HEK293T (cell line): ENCODE measurements at regions not wholly inside any gene's neighbourhood (a gene's known extent, or its start where the extent isn't known, plus 50 kb on each side); places are given as distances from the start of the nearest gene placed in this dataset.
"Not testable (repeated sequence)": the region's sequence is repeated elsewhere in the genome, so short reads cannot be mapped to it uniquely, and the experiment has no call there.

Experiments used
- CTCF ChIA-PET: fragments of 350-600 bp; formaldehyde crosslinking; extraction: SDS; loops from one replicate; lab custom pipeline; 2021; ENCODE audit warnings: antibody characterized with exemption, inconsistent platforms; lab: Yijun Ruan, JAX
- POLR2A ChIA-PET: fragments of 350-600 bp; formaldehyde crosslinking; extraction: SDS; loops from one replicate; lab custom pipeline; 2020; ENCODE audit warnings: antibody characterized with exemption, inconsistent platforms; lab: Yijun Ruan, JAX
- DNase-seq: peaks from one replicate; pipeline ENCODE4 v3.0.0; 2012; ENCODE audit warnings: mixed read lengths; ENCODE audit errors: extremely low spot score
- ARNT ChIP-seq: fragments of 450-650 bp; IDR thresholded peaks from 2 replicates; pipeline ENCODE4 v1.6.1; 2017; ENCODE audit warnings: mild to moderate bottlenecking
- BHLHE40 ChIP-seq: fragments of 450-650 bp; IDR thresholded peaks from 2 replicates; pipeline ENCODE4 v1.6.1; 2016; ENCODE audit warnings: mild to moderate bottlenecking, moderate library complexity, borderline replicate concordance
- CTBP1 ChIP-seq: fragments of 450-650 bp; IDR thresholded peaks from 2 replicates; pipeline ENCODE4 v1.6.1; 2016; ENCODE audit warnings: borderline replicate concordance
- ELF4 ChIP-seq: fragments of 450-650 bp; IDR thresholded peaks from 2 replicates; pipeline ENCODE4 v1.6.1; 2017; ENCODE audit warnings: antibody characterized with exemption
- FOXA1 ChIP-seq: fragments of 450-650 bp; IDR thresholded peaks from 2 replicates; pipeline ENCODE4 v1.6.1; 2016; ENCODE audit warnings: mild to moderate bottlenecking
- FOXK2 ChIP-seq: fragments of 450-650 bp; IDR thresholded peaks from 2 replicates; pipeline ENCODE4 v1.6.1; 2016; ENCODE audit warnings: mild to moderate bottlenecking
- FOXM1 ChIP-seq: fragments of 450-650 bp; IDR thresholded peaks from 2 replicates; pipeline ENCODE4 v1.6.1; 2017; ENCODE audit warnings: mild to moderate bottlenecking, borderline replicate concordance
- HDGF ChIP-seq: fragments of 450-650 bp; IDR thresholded peaks from 2 replicates; pipeline ENCODE4 v1.6.1; 2017; ENCODE audit warnings: antibody characterized with exemption, borderline replicate concordance
- L3MBTL2 ChIP-seq: fragments of 450-650 bp; conservative IDR thresholded peaks from 2 replicates; pipeline ENCODE4 v1.6.1; 2016; ENCODE audit warnings: mild to moderate bottlenecking
- LEF1 ChIP-seq: fragments of 450-650 bp; IDR thresholded peaks from 2 replicates; pipeline ENCODE4 v1.6.1; 2017; ENCODE audit warnings: mild to moderate bottlenecking, borderline replicate concordance
- NFRKB ChIP-seq: fragments of 450-650 bp; IDR thresholded peaks from 2 replicates; pipeline ENCODE4 v1.6.1; 2016; ENCODE audit warnings: mild to moderate bottlenecking, moderate library complexity
- SP1 ChIP-seq: fragments of 450-650 bp; IDR thresholded peaks from 2 replicates; pipeline ENCODE4 v1.6.1; 2017
- SUZ12 ChIP-seq: fragments of 450-650 bp; IDR thresholded peaks from 2 replicates; pipeline ENCODE4 v1.6.1; 2016; ENCODE audit warnings: mild to moderate bottlenecking
- TARDBP ChIP-seq: fragments of 450-650 bp; IDR thresholded peaks from 2 replicates; pipeline ENCODE4 v1.6.1; 2016
- ZNF384 ChIP-seq: fragments of 450-650 bp; IDR thresholded peaks from 2 replicates; pipeline ENCODE4 v1.6.1; 2016
- TF ChIP-seq, protein P1 (sequence below): fragments of 450-650 bp; IDR thresholded peaks from 2 replicates; pipeline ENCODE4 v1.6.1; 2016

- CTCF ChIA-PET: interaction anchor here (1.2 kb wide), 1 partner anchor 15 kb away, joined by 4 read pairs; no protein-coding TSS in a partner anchor
- TF ChIP-seq FOXK2: no peak
- TF ChIP-seq BHLHE40: no peak
- TF ChIP-seq FOXA1: no peak
- no peak for TF ChIP-seq LEF1
- TF ChIP-seq SUZ12: no peak
- TF ChIP-seq CTBP1: no peak
- TF ChIP-seq, protein P1, sequence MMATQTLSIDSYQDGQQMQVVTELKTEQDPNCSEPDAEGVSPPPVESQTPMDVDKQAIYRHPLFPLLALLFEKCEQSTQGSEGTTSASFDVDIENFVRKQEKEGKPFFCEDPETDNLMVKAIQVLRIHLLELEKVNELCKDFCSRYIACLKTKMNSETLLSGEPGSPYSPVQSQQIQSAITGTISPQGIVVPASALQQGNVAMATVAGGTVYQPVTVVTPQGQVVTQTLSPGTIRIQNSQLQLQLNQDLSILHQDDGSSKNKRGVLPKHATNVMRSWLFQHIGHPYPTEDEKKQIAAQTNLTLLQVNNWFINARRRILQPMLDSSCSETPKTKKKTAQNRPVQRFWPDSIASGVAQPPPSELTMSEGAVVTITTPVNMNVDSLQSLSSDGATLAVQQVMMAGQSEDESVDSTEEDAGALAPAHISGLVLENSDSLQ: no peak
- TF ChIP-seq TARDBP: no peak
- no peak for TF ChIP-seq ARNT
- no peak for TF ChIP-seq NFRKB
- no peak for TF ChIP-seq ELF4
- TF ChIP-seq ZNF384: no peak
- no peak for TF ChIP-seq FOXM1
- no peak for TF ChIP-seq HDGF
- TF ChIP-seq L3MBTL2: no peak
- no peak for TF ChIP-seq SP1
- DNase-seq: no peak
- POLR2A ChIA-PET: interaction anchor here (0.9 to 1.3 kb wide), 6 partner anchors 10 to 354 kb away, joined by 3 to 4 read pairs (median 3); no protein-coding TSS in a partner anchor
These were observed 50.3 kb upstream of the ATP6AP2 start for GRCh38 chrX:40530509-40530908.

DNA sequence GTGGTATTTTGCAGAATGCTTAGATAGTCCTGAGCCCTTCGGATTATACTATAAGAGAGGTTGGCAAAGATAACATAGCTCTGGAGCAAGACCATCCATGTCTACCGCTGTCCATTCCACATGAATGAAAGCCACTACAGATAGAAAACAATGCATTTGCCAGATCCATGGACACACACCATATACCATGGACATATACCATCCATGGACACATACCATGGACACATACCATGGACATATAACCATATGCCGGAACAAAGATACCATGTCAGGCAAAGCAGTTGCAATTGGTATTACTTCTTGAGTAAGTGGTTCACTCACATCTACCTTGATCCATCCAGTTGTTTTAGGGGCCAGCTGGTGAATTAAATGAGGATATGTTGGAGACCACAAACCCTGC is 53.2 kb upstream of the ATP6AP2 start:
- CTCF ChIA-PET: no interaction called here
- TF ChIP-seq ARNT: no peak
- no peak for TF ChIP-seq HDGF
- TF ChIP-seq NFRKB: no peak
- no peak for TF ChIP-seq L3MBTL2
- TF ChIP-seq, protein P1: no peak
- no peak for TF ChIP-seq FOXA1
- no peak for TF ChIP-seq TARDBP
- no peak for TF ChIP-seq BHLHE40
- TF ChIP-seq ELF4: no peak
- TF ChIP-seq FOXK2: no peak
- no peak for TF ChIP-seq CTBP1

DNA sequence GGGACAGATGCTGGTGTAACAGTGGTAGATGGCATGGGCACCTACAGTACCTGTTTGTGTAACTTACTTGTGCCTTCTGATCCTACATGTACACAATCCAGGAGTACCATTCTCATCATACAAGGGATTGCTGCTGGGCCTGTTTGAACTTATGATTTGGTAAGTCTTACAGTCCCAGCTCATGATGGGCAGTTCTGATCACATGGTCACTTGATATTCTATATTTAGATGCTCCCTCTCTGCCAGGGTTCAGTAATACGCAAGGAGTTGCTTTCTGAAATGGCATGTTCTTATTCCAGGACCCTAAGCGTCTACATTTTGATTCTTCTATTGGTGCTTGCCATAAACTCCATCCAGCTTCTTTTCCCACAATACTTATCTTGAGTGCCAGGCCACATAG is 54.4 kb upstream of the ATP6AP2 start:
- no peak for DNase-seq
- TF ChIP-seq ARNT (no peak), LEF1 (no peak), FOXM1 (no peak), SUZ12 (no peak), L3MBTL2 (no peak), FOXA1 (no peak), ZNF384 (no peak), SP1 (no peak)
- TF ChIP-seq, protein P1: no peak
- ChIA-PET CTCF (interaction anchor here (0.8 kb wide), 1 partner anchor 12 kb away, joined by 3 read pairs; no protein-coding TSS in a partner anchor), POLR2A (no interaction called here)

More for the DNA sequence above, 53.2 kb upstream of the ATP6AP2 start:
- POLR2A ChIA-PET: no interaction called here
- DNase-seq: no peak

GRCh38 chrX:40525901-40526300 is 54.9 kb upstream of the ATP6AP2 start:
- POLR2A ChIA-PET, DNase-seq: not testable (repeated sequence)
- CTCF ChIA-PET: interaction anchor here (0.8 kb wide), 1 partner anchor 13 kb away, joined by 3 read pairs; no protein-coding TSS in a partner anchor

GRCh38 chrX:40524423-40524822 is 56.3 kb upstream of the ATP6AP2 start:
- TF ChIP-seq TARDBP: no peak
- POLR2A ChIA-PET: no interaction called here
- CTCF ChIA-PET: interaction anchor here (1.0 kb wide), 1 partner anchor 14 kb away, joined by 3 read pairs; no protein-coding TSS in a partner anchor
- no peak for DNase-seq

- CTCF ChIA-PET: interaction anchor here (0.6 to 1.0 kb wide), 2 partner anchors 15 to 841 kb away, joined by 3 to 4 read pairs; no protein-coding TSS in a partner anchor
- POLR2A ChIA-PET: no interaction called here
These were observed 56.9 kb upstream of the ATP6AP2 start for GRCh38 chrX:40523852-40524251.

More at GRCh38 chrX:40523852-40524251, 56.9 kb upstream of the ATP6AP2 start:
- no peak for DNase-seq
- TF ChIP-seq FOXA1: no peak
- TF ChIP-seq, protein P1: no peak
- TF ChIP-seq BHLHE40: no peak
- no peak for TF ChIP-seq HDGF
